ENCODE measurements at regions not wholly inside any gene's neighbourhood (a gene's known extent, or its start where the extent isn't known, plus 50 kb on each side); places are given as distances from the start of the nearest gene placed in this dataset.
"Not testable (repeated sequence)": the region's sequence is repeated elsewhere in the genome, so short reads cannot be mapped to it uniquely, and the experiment has no call there.

DNA sequence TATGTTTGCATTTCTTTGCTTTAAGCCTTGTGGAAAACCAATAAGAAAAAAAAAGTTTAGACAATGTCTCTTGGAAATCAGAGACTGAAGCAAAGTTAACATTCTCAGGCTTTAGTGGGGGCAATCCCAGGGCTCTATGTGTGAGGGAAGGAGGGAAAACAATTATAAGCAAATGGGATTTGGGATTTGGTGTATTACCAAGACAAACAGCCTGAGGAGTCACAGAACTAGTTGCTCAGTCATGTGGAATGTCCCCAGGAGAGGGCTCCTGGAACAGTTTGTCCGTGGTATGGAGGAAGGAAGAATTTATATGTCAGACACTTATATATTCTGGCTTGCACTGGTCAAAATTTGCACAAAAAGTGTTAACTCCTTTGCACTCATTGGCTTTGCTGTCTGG lies 562.9 kb upstream of the TPK1 start:
- Histone ChIP-seq H3K36me3 (ENCODE audit: control insufficient read depth, insufficient read depth, low read length) (no peaks in the 10 kb centered on the region), H3K4me3 (ENCODE audit: low read depth, low read length) (no peak overlapping the region), H3K27me3 (ENCODE audit: control insufficient read depth, insufficient read depth, low read length) (no peaks in the 10 kb centered on the region)
- no peak for TF ChIP-seq CTCF (IDR thresholded peaks at IDR 0.05; ENCODE audit: insufficient read depth, low read length, poor library complexity, severe bottlenecking)
- no peak for DNase-seq (ENCODE audit: low read depth)

DNA sequence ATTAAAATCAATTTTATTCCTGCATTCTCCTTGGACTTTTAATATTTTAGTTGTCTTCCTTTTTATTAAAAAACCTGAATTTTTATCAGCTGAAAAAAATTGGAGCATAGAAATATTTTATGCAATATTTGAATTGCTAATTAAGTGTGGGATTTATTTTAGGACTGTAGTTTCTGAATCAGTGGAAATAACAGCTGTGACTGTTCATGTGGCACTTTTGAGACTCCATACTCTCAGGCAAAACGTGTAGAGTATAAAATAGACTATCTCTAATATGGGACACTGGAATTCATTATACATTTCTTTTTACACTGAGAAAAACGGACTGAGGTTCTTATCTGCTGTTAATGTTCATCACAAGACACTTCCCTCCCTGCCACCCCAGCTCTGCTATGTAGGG lies 558.3 kb upstream of the TPK1 start:
- H3K4me3 ChIP-seq (ENCODE audit: low read depth, low read length), result no peak overlapping the region
- no peak for TF ChIP-seq CTCF (IDR thresholded peaks at IDR 0.05; ENCODE audit: insufficient read depth, low read length, poor library complexity, severe bottlenecking)
- no peak for DNase-seq (ENCODE audit: low read depth)
- H3K27me3 ChIP-seq (ENCODE audit: control insufficient read depth, insufficient read depth, low read length), result no peaks in the 10 kb centered on the region
- no peaks in the 10 kb centered on the region for H3K36me3 ChIP-seq (ENCODE audit: control insufficient read depth, insufficient read depth, low read length)

DNA sequence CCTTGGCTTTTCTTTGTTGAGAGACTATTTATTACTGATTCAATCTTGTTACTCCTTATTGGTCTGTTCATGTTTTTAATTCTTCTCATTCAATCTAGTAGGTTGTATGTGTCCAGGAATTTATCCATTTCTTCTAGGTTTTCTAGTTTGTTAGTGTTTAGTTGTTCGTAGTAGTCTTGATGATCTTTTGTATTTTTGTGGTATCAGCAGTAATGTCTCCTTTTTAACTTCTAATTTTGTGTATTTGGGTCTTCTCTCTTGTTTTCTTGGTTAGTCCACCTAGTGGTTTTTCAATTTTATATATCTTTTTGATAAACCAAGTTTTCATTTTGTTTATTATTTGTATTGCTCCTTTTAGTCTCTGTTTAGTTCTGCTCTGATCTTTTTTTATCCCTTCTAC lies 546.9 kb upstream of the TPK1 start:
- H3K36me3 ChIP-seq (ENCODE audit: control insufficient read depth, insufficient read depth, low read length), result no peaks in the 10 kb centered on the region
- H3K4me3 ChIP-seq (ENCODE audit: low read depth, low read length), result no peak overlapping the region
- H3K27me3 ChIP-seq (ENCODE audit: control insufficient read depth, insufficient read depth, low read length), result no peaks in the 10 kb centered on the region
- DNase-seq (ENCODE audit: low read depth), result no peak
- TF ChIP-seq CTCF (IDR thresholded peaks at IDR 0.05; ENCODE audit: insufficient read depth, low read length, poor library complexity, severe bottlenecking), result no peak

DNA sequence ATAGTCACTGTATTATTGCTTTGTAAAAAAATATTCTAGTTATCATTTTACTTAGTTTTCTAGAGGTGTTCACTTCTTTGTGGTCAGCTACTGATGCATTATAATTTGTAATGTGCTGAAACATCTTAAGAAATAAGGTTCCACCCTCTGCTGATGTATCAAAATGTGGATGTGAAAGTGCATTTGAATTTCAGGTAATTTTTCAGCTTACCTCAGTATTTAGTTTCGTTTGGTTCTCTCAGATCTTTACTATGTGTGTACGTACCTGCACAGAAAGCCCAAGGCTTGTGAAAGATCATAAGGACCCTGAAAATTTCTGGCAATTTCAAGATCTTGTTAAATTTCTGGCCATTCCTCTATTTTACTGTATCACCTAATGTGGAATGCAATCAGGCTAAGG lies 542.3 kb upstream of the TPK1 start:
- no peak for TF ChIP-seq CTCF (IDR thresholded peaks at IDR 0.05; ENCODE audit: insufficient read depth, low read length, poor library complexity, severe bottlenecking)
- no peak overlapping the region for H3K4me3 ChIP-seq (ENCODE audit: low read depth, low read length)
- no peaks in the 10 kb centered on the region for H3K27me3 ChIP-seq (ENCODE audit: control insufficient read depth, insufficient read depth, low read length)
- no peak for DNase-seq (ENCODE audit: low read depth)
- no peaks in the 10 kb centered on the region for H3K36me3 ChIP-seq (ENCODE audit: control insufficient read depth, insufficient read depth, low read length)

DNA sequence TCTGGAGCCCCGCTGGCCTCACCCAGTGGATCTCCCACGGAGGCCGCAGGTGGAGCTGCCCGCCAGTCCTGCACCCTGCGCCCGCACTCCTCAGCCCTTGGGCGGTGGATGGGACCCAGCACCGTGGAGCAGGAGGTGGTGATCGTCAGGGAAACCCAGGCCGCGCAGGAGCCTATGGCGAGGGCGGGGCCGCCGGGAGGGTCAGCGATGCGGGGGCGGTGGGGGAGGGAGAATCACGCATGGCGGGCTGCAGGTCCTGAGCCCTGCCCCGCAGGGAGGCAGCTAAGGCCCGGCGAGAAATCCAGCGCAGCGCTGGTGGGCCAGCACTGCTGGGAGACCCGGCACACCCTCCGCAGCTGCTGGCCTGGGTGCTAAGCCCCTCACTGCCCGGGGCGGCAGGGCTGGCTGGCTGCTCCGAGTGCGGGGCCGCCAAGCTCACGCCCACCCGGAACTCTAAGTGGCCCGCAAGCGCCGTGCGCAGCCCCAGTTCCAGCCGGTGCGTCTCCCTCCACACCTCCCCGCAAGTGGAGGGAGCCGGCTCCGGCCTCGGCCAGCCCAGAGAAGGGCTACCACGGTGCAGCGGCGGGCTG lies 524.8 kb upstream of the TPK1 start:
- Histone ChIP-seq H3K4me3 (ENCODE audit: low read depth, low read length) (no peak overlapping the region), H3K27me3 (ENCODE audit: control insufficient read depth, insufficient read depth, low read length) (no peaks in the 10 kb centered on the region), H3K36me3 (ENCODE audit: control insufficient read depth, insufficient read depth, low read length) (no peaks in the 10 kb centered on the region)
- TF ChIP-seq CTCF (IDR thresholded peaks at IDR 0.05; ENCODE audit: insufficient read depth, low read length, poor library complexity, severe bottlenecking), result no peak
- no peak for DNase-seq (ENCODE audit: low read depth)

DNA sequence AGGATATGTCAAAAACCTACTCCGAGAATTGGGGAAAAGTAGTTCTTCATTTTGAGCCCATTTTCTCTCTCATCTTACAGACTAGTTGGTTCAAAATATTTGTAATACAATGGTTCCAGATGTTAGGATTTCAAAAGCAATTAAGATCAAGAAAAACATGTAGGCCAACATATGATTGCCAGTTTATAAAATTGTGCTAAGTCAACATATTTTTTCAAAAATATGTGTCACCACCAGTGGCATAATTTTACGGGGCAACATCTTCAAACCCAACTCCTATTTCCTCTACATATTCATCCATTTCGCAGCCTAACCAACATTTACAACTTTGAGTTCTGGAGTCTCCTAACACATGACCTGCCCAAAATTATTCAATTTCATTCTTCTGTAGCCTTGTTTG lies 514.5 kb upstream of the TPK1 start:
- Histone ChIP-seq H3K36me3 (ENCODE audit: control insufficient read depth, insufficient read depth, low read length) (no peaks in the 10 kb centered on the region), H3K4me3 (ENCODE audit: low read depth, low read length) (no peak overlapping the region), H3K27me3 (ENCODE audit: control insufficient read depth, insufficient read depth, low read length) (no peaks in the 10 kb centered on the region)
- no peak for TF ChIP-seq CTCF (IDR thresholded peaks at IDR 0.05; ENCODE audit: insufficient read depth, low read length, poor library complexity, severe bottlenecking)
- no peak for DNase-seq (ENCODE audit: low read depth)

DNA sequence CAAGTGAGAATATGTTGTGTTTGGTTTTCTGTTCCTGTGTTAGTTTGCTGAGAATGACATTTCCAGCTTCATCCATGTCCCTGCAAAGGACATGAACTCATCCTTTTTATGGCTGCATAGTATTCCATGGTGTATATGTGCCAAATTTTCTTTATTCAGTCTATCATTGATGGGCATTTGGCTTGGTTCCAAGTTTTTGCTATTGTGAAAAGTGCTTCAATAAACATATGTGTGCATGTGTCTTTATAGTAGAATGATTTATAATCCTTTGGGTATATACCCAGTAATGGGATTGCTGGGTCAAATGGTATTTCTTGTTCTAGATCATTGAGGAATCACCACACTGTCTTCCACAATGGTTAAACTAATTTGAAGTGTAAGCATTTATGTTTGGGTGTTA lies 513.6 kb upstream of the TPK1 start:
- H3K27me3 ChIP-seq (ENCODE audit: control insufficient read depth, insufficient read depth, low read length); DNase-seq (ENCODE audit: low read depth); H3K4me3 ChIP-seq (ENCODE audit: low read depth, low read length); H3K36me3 ChIP-seq (ENCODE audit: control insufficient read depth, insufficient read depth, low read length): not testable (repeated sequence)
